ENCODE measurements at regions not wholly inside any gene's neighbourhood (a gene's known extent, or its start where the extent isn't known, plus 50 kb on each side); places are given as distances from the start of the nearest gene placed in this dataset.

DNA sequence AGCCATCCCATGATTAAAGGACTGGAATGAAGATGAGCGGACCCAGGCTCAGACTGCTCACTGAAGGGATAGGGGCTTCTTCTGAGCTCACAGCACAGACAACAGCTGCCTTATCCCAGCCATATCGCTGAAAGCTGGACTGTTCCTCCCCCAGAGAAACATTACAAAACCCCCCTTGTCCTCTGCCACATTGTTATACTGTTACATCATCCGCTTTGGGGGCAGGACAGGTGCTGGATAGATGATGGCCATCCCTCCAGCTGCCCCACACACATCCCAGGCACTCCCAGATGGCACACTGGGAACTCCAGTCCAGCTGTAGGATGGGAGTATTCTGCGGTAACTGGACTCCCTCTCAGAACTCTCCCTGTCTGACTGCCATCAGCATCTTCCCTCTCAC, 58.7 kb upstream of the BTRC start:
- TF ChIP-seq POLR2A (IDR thresholded peaks at IDR 0.05; ENCODE audit: low read depth, low read length) (no peak), EZH2 (IDR thresholded peaks at IDR 0.05; ENCODE audit: borderline replicate concordance, low read depth, low read length, severe bottlenecking) (no peak), POLR2AphosphoS5 (IDR thresholded peaks at IDR 0.05; ENCODE audit: insufficient read depth, low read depth, low read length) (no peak), JUN (IDR thresholded peaks at IDR 0.05; ENCODE audit: borderline replicate concordance, insufficient read depth, insufficient read length, low read depth) (no peak)
- TF ChIP-seq, protein P1, sequence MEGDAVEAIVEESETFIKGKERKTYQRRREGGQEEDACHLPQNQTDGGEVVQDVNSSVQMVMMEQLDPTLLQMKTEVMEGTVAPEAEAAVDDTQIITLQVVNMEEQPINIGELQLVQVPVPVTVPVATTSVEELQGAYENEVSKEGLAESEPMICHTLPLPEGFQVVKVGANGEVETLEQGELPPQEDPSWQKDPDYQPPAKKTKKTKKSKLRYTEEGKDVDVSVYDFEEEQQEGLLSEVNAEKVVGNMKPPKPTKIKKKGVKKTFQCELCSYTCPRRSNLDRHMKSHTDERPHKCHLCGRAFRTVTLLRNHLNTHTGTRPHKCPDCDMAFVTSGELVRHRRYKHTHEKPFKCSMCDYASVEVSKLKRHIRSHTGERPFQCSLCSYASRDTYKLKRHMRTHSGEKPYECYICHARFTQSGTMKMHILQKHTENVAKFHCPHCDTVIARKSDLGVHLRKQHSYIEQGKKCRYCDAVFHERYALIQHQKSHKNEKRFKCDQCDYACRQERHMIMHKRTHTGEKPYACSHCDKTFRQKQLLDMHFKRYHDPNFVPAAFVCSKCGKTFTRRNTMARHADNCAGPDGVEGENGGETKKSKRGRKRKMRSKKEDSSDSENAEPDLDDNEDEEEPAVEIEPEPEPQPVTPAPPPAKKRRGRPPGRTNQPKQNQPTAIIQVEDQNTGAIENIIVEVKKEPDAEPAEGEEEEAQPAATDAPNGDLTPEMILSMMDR (IDR thresholded peaks at IDR 0.05; ENCODE audit: extremely low read depth in 1 of 2, insufficient read depth in 1 of 2, low read depth in 1 of 2, low read length in 2 of 2), result no peak
- TF ChIP-seq, protein P2, sequence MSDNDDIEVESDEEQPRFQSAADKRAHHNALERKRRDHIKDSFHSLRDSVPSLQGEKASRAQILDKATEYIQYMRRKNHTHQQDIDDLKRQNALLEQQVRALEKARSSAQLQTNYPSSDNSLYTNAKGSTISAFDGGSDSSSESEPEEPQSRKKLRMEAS (IDR thresholded peaks at IDR 0.05; ENCODE audit: insufficient read depth, insufficient read length), result no peak

Measured in endothelial cell of umbilical vein (primary cell).